Ishikawa (cell line): ENCODE measurements at regions not wholly inside any gene's neighbourhood (a gene's known extent, or its start where the extent isn't known, plus 50 kb on each side); places are given as distances from the start of the nearest gene placed in this dataset.

Source experiments
- CEBPB ChIP-seq: IDR thresholded peaks from 2 replicates; pipeline ENCODE4 v1.6.1; 2012
- CREB1 ChIP-seq: IDR thresholded peaks from 2 replicates; pipeline ENCODE4 v1.6.1; 2012; ENCODE audit warnings: low read depth
- EP300 ChIP-seq: IDR thresholded peaks from 2 replicates; pipeline ENCODE4 v1.6.1; 2012; ENCODE audit warnings: borderline replicate concordance
- FOXM1 ChIP-seq: IDR thresholded peaks from 2 replicates; pipeline ENCODE4 v1.6.1; 2012; ENCODE audit warnings: low read depth, borderline replicate concordance
- NFIC ChIP-seq: IDR thresholded peaks from 2 replicates; pipeline ENCODE4 v1.6.1; 2012
- RAD21 ChIP-seq: IDR thresholded peaks from 2 replicates; pipeline ENCODE4 v1.6.1; 2012; ENCODE audit warnings: low read depth
- TAF1 ChIP-seq: IDR thresholded peaks from 2 replicates; pipeline ENCODE4 v1.6.1; 2012; ENCODE audit warnings: low read depth, mild to moderate bottlenecking
- TCF12 ChIP-seq: IDR thresholded peaks from 2 replicates; pipeline ENCODE4 v1.6.1; 2012; ENCODE audit warnings: low read depth
- TEAD4 ChIP-seq: IDR thresholded peaks from 2 replicates; pipeline ENCODE4 v1.6.1; 2012
- USF1 ChIP-seq: IDR thresholded peaks from 2 replicates; pipeline ENCODE4 v1.6.1; 2012
- YY1 ChIP-seq: IDR thresholded peaks from 2 replicates; pipeline ENCODE4 v1.6.1; 2012; ENCODE audit warnings: low read depth
- ZBTB7A ChIP-seq: IDR thresholded peaks from 2 replicates; pipeline ENCODE4 v1.6.1; 2012; ENCODE audit warnings: low read depth
- TF ChIP-seq, protein P1 (sequence below): IDR thresholded peaks from 2 replicates; pipeline ENCODE4 v1.6.1; 2012; ENCODE audit warnings: low read depth, mild to moderate bottlenecking

DNA sequence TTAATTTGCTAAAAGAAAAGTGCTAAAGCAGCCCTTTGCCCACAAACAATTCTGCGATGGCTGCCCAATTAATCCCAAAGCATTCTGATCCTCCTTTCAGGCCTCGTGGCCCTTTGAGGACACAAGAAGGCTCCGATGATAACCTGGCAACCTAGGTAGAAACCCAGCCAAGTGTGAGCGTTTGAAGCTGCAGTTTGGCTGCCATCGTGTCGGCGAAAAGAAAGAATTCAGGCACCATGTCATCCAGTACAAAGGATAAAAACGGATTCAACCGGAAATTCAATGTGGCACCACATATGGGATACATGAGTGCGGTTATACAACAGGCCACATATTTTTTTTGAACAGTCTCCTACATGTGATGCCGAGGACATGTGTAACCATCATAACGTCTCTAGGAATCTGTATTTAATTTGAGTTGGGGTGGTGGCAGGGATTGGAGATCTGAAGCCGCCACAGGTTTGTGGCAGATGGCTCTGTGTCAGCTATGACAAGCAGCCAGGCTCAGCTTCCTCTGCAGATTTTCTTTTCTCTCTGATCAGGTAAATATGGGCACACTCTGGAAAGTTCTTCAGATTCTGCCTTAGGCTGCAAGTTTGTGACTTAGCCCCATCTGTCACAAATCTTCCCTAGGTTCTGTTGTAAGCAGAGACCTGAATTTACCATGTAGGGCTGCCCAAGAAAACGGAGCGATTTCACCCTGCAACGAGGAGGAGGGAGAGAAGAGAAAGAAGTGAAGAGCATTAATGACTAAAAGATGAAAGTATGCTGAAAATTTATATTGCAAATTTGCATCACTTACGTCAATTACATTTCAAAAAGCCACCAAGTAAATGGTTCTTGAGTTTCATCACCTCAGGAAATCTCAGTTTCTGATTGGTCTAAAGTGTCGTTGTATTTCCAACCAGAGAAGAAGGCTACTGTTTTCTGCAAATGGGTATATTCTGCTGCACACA is 573.2 kb downstream of the ZEB2 start:
- TF ChIP-seq NFIC: no peak
- no peak for TF ChIP-seq TCF12
- no peak for TF ChIP-seq EP300
- no peak for TF ChIP-seq USF1
- no peak for TF ChIP-seq CEBPB
- no peak for TF ChIP-seq YY1
- TF ChIP-seq ZBTB7A: no peak
- TF ChIP-seq TEAD4: no peak
- TF ChIP-seq FOXM1: no peak
- TF ChIP-seq, protein P1, sequence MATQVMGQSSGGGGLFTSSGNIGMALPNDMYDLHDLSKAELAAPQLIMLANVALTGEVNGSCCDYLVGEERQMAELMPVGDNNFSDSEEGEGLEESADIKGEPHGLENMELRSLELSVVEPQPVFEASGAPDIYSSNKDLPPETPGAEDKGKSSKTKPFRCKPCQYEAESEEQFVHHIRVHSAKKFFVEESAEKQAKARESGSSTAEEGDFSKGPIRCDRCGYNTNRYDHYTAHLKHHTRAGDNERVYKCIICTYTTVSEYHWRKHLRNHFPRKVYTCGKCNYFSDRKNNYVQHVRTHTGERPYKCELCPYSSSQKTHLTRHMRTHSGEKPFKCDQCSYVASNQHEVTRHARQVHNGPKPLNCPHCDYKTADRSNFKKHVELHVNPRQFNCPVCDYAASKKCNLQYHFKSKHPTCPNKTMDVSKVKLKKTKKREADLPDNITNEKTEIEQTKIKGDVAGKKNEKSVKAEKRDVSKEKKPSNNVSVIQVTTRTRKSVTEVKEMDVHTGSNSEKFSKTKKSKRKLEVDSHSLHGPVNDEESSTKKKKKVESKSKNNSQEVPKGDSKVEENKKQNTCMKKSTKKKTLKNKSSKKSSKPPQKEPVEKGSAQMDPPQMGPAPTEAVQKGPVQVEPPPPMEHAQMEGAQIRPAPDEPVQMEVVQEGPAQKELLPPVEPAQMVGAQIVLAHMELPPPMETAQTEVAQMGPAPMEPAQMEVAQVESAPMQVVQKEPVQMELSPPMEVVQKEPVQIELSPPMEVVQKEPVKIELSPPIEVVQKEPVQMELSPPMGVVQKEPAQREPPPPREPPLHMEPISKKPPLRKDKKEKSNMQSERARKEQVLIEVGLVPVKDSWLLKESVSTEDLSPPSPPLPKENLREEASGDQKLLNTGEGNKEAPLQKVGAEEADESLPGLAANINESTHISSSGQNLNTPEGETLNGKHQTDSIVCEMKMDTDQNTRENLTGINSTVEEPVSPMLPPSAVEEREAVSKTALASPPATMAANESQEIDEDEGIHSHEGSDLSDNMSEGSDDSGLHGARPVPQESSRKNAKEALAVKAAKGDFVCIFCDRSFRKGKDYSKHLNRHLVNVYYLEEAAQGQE: no peak
- TF ChIP-seq RAD21: no peak
- no peak for TF ChIP-seq CREB1
- TF ChIP-seq TAF1: no peak
